HEK293 (cell line): ENCODE measurements at regions not wholly inside any gene's neighbourhood (a gene's known extent, or its start where the extent isn't known, plus 50 kb on each side); places are given as distances from the start of the nearest gene placed in this dataset.

Experiments used
- CTCF ChIA-PET: fragments of 350-600 bp; formaldehyde crosslinking; extraction: SDS; loops from one replicate; lab custom pipeline; 2021; ENCODE audit warnings: antibody characterized with exemption; lab: Yijun Ruan, JAX
- POLR2A ChIA-PET: fragments of 300-600 bp; formaldehyde crosslinking; extraction: SDS; loops from one replicate; lab custom pipeline; 2020; ENCODE audit warnings: antibody characterized with exemption, inconsistent platforms; lab: Yijun Ruan, JAX
- H3K27ac ChIP-seq: fragments of 200-500 bp; sonication (Bioruptor generic); 2 replicates; pipeline ENCODE4 v1.5.1; 2014; ENCODE audit warnings: low read depth, low read length, control low read depth, inconsistent platforms; ENCODE audit errors: extremely low read depth
- H3K36me3 ChIP-seq, 2 experiments: fragments of 200-500 bp in 1 of 2; sonication (Bioruptor generic) in 1 of 2; 1 replicate in 1 of 2; 2 replicates in 1 of 2; pipeline ENCODE4 v1.5.1; 2014 to 2017; ENCODE audit warnings: inconsistent platforms in 2 of 2, low read length in 2 of 2; ENCODE audit not compliant: control insufficient read depth in 2 of 2, insufficient read depth in 1 of 2
- H3K4me1 ChIP-seq: fragments of 200-500 bp; sonication (Bioruptor generic); 2 replicates; pipeline ENCODE4 v1.5.1; 2014; ENCODE audit warnings: mild to moderate bottlenecking, low read length, inconsistent platforms; ENCODE audit not compliant: control insufficient read depth, insufficient read depth
- H3K4me3 ChIP-seq: 2 replicates; pipeline ENCODE4 v1.5.1; 2011; ENCODE audit warnings: low read depth, mild to moderate bottlenecking, control low read depth, low read length, moderate library complexity
- H3K9me3 ChIP-seq: fragments of 200-500 bp; sonication (Bioruptor generic); 2 replicates; pipeline ENCODE4 v1.5.1; 2014; ENCODE audit warnings: low read depth, low read length, inconsistent platforms; ENCODE audit not compliant: control insufficient read depth, insufficient read depth
- HOXA7 ChIP-seq: sonication (generic); formaldehyde crosslinking; IDR thresholded peaks from 2 replicates; pipeline ENCODE4 v1.8.1; 2022; ENCODE audit warnings: missing genetic modification reagents, borderline replicate concordance
- KLF10 ChIP-seq: fragments of 450-650 bp; IDR thresholded peaks from 2 replicates; pipeline ENCODE4 v1.5.1; 2018; ENCODE audit warnings: missing biosample characterization, mild to moderate bottlenecking, missing genetic modification characterization
- ZBTB8A ChIP-seq: fragments of 450-650 bp; formaldehyde crosslinking; IDR thresholded peaks from 2 replicates; pipeline ENCODE4 v1.5.1; 2016; ENCODE audit warnings: missing biosample characterization, missing genetic modification characterization
- ZNF132 ChIP-seq: fragments of 450-650 bp; formaldehyde crosslinking; IDR thresholded peaks from 2 replicates; pipeline ENCODE4 v1.5.1; 2017; ENCODE audit warnings: missing biosample characterization, missing genetic modification characterization, borderline replicate concordance
- ZNF18 ChIP-seq: fragments of 450-650 bp; formaldehyde crosslinking; IDR thresholded peaks from 2 replicates; pipeline ENCODE4 v1.5.1; 2016; ENCODE audit warnings: missing biosample characterization, missing genetic modification characterization
- ZNF248 ChIP-seq: fragments of 450-650 bp; formaldehyde crosslinking; IDR thresholded peaks from 2 replicates; pipeline ENCODE4 v1.5.1; 2017; ENCODE audit warnings: missing biosample characterization, missing genetic modification characterization
- ZNF311 ChIP-seq: fragments of 450-650 bp; formaldehyde crosslinking; IDR thresholded peaks from 2 replicates; pipeline ENCODE4 v1.5.1; 2017; ENCODE audit warnings: missing biosample characterization, missing genetic modification characterization, borderline replicate concordance
- ZNF501 ChIP-seq: fragments of 450-650 bp; formaldehyde crosslinking; IDR thresholded peaks from 2 replicates; pipeline ENCODE4 v1.5.1; 2016; ENCODE audit warnings: missing biosample characterization, missing genetic modification characterization
- ZNF514 ChIP-seq: fragments of 450-650 bp; formaldehyde crosslinking; IDR thresholded peaks from 2 replicates; pipeline ENCODE4 v1.5.1; 2016; ENCODE audit warnings: missing biosample characterization, missing genetic modification characterization
- ZNF560 ChIP-seq: fragments of 450-650 bp; formaldehyde crosslinking; IDR thresholded peaks from 2 replicates; pipeline ENCODE4 v1.5.1; 2017; ENCODE audit warnings: missing biosample characterization, missing genetic modification characterization, borderline replicate concordance
- ZNF596 ChIP-seq: fragments of 450-650 bp; IDR thresholded peaks from 2 replicates; pipeline ENCODE4 v1.5.0; 2018; ENCODE audit warnings: missing biosample characterization, mild to moderate bottlenecking, missing genetic modification characterization, moderate library complexity
- ZNF626 ChIP-seq: fragments of 450-650 bp; sonication (Bioruptor Pico); formaldehyde crosslinking; IDR thresholded peaks from 2 replicates; pipeline ENCODE4 v1.5.1; 2018; ENCODE audit warnings: missing biosample characterization, missing genetic modification characterization, inconsistent platforms
- ZNF629 ChIP-seq: fragments of 450-650 bp; formaldehyde crosslinking; IDR thresholded peaks from 2 replicates; pipeline ENCODE4 v1.5.1; 2017; ENCODE audit warnings: missing biosample characterization, missing genetic modification characterization
- ZNF677 ChIP-seq: fragments of 450-650 bp; IDR thresholded peaks from 2 replicates; pipeline ENCODE4 v1.5.0; 2018; ENCODE audit warnings: missing biosample characterization, mild to moderate bottlenecking, missing genetic modification characterization, moderate library complexity
- ZNF707 ChIP-seq: fragments of 450-650 bp; formaldehyde crosslinking; IDR thresholded peaks from 2 replicates; pipeline ENCODE4 v1.5.1; 2016; ENCODE audit warnings: missing biosample characterization, missing genetic modification characterization
- ZNF768 ChIP-seq: fragments of 450-650 bp; formaldehyde crosslinking; IDR thresholded peaks from 2 replicates; pipeline ENCODE4 v1.5.1; 2018; ENCODE audit warnings: missing biosample characterization, mild to moderate bottlenecking, missing genetic modification characterization
- ZNF791 ChIP-seq: fragments of 450-650 bp; formaldehyde crosslinking; IDR thresholded peaks from 2 replicates; pipeline ENCODE4 v1.5.1; 2016; ENCODE audit warnings: missing biosample characterization, missing genetic modification characterization
- ZSCAN16 ChIP-seq: fragments of 450-650 bp; formaldehyde crosslinking; IDR thresholded peaks from 2 replicates; pipeline ENCODE4 v1.5.1; 2016; ENCODE audit warnings: missing biosample characterization, missing genetic modification characterization
- TF ChIP-seq, protein P1 (sequence below): fragments of 450-650 bp; formaldehyde crosslinking; IDR thresholded peaks from 2 replicates; pipeline ENCODE4 v1.5.1; 2016; ENCODE audit warnings: missing biosample characterization, missing genetic modification characterization
- TF ChIP-seq, protein P2 (sequence below): fragments of 450-650 bp; formaldehyde crosslinking; IDR thresholded peaks from 2 replicates; pipeline ENCODE4 v1.5.1; 2016; ENCODE audit warnings: missing biosample characterization, missing genetic modification characterization
- TF ChIP-seq, protein P3 (sequence below): fragments of 450-650 bp; formaldehyde crosslinking; IDR thresholded peaks from 2 replicates; pipeline ENCODE4 v1.5.1; 2016; ENCODE audit warnings: missing biosample characterization, missing genetic modification characterization
- TF ChIP-seq, protein P4 (sequence below): fragments of 450-650 bp; formaldehyde crosslinking; conservative IDR thresholded peaks from 2 replicates; pipeline ENCODE4 v1.5.1; 2016; ENCODE audit warnings: low read depth, missing biosample characterization, missing genetic modification characterization

- POLR2A ChIA-PET, result no interaction called here
- Histone ChIP-seq H3K9me3 (no peaks in the 10 kb centered on the region), H3K36me3 (no peaks in the 10 kb centered on the region), H3K4me1 (no peaks in the 10 kb centered on the region), H3K27ac (no peak overlapping the region), H3K4me3 (no peak overlapping the region)
- CTCF ChIA-PET, result no interaction called here
- TF ChIP-seq HOXA7 (no peak), ZNF768 (tag by site-specific recombination) (no peak), KLF10 (tag by site-specific recombination) (no peak), ZNF791 (tag by site-specific recombination) (no peak), ZNF596 (tag by site-specific recombination) (peak; percentile 95; the same call in 1 of the 2 replicates), ZNF677 (tag by site-specific recombination) (no peak)
- TF ChIP-seq, protein P1, sequence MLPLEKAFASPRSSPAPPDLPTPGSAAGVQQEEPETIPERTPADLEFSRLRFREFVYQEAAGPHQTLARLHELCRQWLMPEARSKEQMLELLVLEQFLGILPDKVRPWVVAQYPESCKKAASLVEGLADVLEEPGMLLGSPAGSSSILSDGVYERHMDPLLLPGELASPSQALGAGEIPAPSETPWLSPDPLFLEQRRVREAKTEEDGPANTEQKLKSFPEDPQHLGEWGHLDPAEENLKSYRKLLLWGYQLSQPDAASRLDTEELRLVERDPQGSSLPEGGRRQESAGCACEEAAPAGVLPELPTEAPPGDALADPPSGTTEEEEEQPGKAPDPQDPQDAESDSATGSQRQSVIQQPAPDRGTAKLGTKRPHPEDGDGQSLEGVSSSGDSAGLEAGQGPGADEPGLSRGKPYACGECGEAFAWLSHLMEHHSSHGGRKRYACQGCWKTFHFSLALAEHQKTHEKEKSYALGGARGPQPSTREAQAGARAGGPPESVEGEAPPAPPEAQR (tag by site-specific recombination), result no peak
Measured at GRCh38 chrX:943035-943434, 269.4 kb downstream of the CRLF2 start.

GRCh38 chrX:940691-941090 is 271.8 kb downstream of the CRLF2 start:
- H3K27ac ChIP-seq, result no peak overlapping the region
- ChIA-PET CTCF (no interaction called here), POLR2A (no interaction called here)
- H3K4me3 ChIP-seq, result no peak overlapping the region
- H3K36me3 ChIP-seq, result no peaks in the 10 kb centered on the region
- H3K9me3 ChIP-seq, result no peaks in the 10 kb centered on the region
- H3K4me1 ChIP-seq, result no peaks in the 10 kb centered on the region
- TF ChIP-seq ZNF18 (tag by site-specific recombination) (no peak), ZNF629 (tag by site-specific recombination) (no peak), ZBTB8A (no peak), ZNF707 (tag by site-specific recombination) (no peak), ZNF514 (no peak), ZNF311 (tag by site-specific recombination) (no peak), ZSCAN16 (tag by site-specific recombination) (no peak), ZNF132 (tag by site-specific recombination) (no peak), ZNF560 (tag by site-specific recombination) (no peak), ZNF248 (tag by site-specific recombination) (no peak), ZNF626 (tag by site-specific recombination) (no peak), ZNF501 (tag by site-specific recombination) (no peak)
- TF ChIP-seq, protein P2, sequence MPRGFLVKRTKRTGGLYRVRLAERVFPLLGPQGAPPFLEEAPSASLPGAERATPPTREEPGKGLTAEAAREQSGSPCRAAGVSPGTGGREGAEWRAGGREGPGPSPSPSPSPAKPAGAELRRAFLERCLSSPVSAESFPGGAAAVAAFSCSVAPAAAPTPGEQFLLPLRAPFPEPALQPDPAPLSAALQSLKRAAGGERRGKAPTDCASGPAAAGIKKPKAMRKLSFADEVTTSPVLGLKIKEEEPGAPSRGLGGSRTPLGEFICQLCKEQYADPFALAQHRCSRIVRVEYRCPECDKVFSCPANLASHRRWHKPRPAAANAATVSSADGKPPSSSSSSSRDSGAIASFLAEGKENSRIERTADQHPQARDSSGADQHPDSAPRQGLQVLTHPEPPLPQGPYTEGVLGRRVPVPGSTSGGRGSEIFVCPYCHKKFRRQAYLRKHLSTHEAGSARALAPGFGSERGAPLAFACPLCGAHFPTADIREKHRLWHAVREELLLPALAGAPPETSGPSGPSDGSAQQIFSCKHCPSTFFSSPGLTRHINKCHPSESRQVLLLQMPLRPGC, result no peak
- TF ChIP-seq, protein P3, sequence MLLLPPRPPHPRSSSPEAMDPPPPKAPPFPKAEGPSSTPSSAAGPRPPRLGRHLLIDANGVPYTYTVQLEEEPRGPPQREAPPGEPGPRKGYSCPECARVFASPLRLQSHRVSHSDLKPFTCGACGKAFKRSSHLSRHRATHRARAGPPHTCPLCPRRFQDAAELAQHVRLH (tag by site-specific recombination), result no peak
- TF ChIP-seq, protein P4, sequence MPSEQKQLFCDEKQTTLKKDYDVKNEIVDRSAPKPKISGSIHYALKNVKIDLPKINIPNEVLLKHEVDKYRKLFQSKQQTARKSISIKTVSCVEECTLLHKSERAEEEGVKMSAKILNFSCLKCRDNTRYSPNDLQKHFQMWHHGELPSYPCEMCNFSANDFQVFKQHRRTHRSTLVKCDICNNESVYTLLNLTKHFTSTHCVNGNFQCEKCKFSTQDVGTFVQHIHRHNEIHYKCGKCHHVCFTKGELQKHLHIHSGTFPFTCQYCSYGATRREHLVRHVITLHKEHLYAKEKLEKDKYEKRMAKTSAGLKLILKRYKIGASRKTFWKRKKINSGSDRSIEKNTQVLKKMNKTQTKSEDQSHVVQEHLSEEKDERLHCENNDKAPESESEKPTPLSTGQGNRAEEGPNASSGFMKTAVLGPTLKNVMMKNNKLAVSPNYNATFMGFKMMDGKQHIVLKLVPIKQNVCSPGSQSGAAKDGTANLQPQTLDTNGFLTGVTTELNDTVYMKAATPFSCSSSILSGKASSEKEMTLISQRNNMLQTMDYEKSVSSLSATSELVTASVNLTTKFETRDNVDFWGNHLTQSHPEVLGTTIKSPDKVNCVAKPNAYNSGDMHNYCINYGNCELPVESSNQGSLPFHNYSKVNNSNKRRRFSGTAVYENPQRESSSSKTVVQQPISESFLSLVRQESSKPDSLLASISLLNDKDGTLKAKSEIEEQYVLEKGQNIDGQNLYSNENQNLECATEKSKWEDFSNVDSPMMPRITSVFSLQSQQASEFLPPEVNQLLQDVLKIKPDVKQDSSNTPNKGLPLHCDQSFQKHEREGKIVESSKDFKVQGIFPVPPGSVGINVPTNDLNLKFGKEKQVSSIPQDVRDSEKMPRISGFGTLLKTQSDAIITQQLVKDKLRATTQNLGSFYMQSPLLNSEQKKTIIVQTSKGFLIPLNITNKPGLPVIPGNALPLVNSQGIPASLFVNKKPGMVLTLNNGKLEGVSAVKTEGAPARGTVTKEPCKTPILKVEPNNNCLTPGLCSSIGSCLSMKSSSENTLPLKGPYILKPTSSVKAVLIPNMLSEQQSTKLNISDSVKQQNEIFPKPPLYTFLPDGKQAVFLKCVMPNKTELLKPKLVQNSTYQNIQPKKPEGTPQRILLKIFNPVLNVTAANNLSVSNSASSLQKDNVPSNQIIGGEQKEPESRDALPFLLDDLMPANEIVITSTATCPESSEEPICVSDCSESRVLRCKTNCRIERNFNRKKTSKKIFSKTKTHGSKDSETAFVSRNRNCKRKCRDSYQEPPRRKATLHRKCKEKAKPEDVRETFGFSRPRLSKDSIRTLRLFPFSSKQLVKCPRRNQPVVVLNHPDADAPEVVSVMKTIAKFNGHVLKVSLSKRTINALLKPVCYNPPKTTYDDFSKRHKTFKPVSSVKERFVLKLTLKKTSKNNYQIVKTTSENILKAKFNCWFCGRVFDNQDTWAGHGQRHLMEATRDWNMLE (tag by site-specific recombination), result no peak
